HEK293 (cell line): ENCODE measurements at regions not wholly inside any gene's neighbourhood (a gene's known extent, or its start where the extent isn't known, plus 50 kb on each side); places are given as distances from the start of the nearest gene placed in this dataset.

ENCODE experiments used
- CTCF ChIP-seq: fragments of 450-650 bp; formaldehyde crosslinking; IDR thresholded peaks from 2 replicates; pipeline ENCODE4 v1.5.1; 2016; ENCODE audit warnings: missing biosample characterization, missing genetic modification characterization
- ZBTB10 ChIP-seq: fragments of 450-650 bp; formaldehyde crosslinking; IDR thresholded peaks from 2 replicates; pipeline ENCODE4 v1.5.1; 2016; ENCODE audit warnings: missing biosample characterization, missing genetic modification characterization
- ZFHX2 ChIP-seq: fragments of 450-650 bp; formaldehyde crosslinking; conservative IDR thresholded peaks from 2 replicates; pipeline ENCODE4 v1.5.1; 2016; ENCODE audit warnings: missing biosample characterization, missing genetic modification characterization
- ZNF112 ChIP-seq: fragments of 450-650 bp; formaldehyde crosslinking; IDR thresholded peaks from 2 replicates; pipeline ENCODE4 v1.5.0; 2017; ENCODE audit warnings: missing biosample characterization, missing genetic modification characterization
- ZNF23 ChIP-seq: fragments of 450-650 bp; formaldehyde crosslinking; IDR thresholded peaks from 2 replicates; pipeline ENCODE4 v1.5.1; 2016; ENCODE audit warnings: missing biosample characterization, missing genetic modification characterization, borderline replicate concordance
- ZNF274 ChIP-seq, 2 experiments: fragments of 200-500 bp in 1 of 2; fragments of 450-650 bp in 1 of 2; sonication (Bioruptor generic) in 1 of 2; formaldehyde crosslinking in 1 of 2; IDR thresholded peaks; 2 replicates each; pipeline versions ENCODE4 v1.5.1 to v1.6.1; 2014 to 2016; ENCODE audit warnings: borderline replicate concordance in 1 of 2, inconsistent platforms in 1 of 2, low read length in 1 of 2, missing biosample characterization in 1 of 2, missing genetic modification characterization in 1 of 2
- ZSCAN23 ChIP-seq: fragments of 450-650 bp; formaldehyde crosslinking; IDR thresholded peaks from 2 replicates; pipeline ENCODE4 v1.5.1; 2016; ENCODE audit warnings: missing biosample characterization, missing genetic modification characterization

GRCh38 chr15:70214276-70214675 is 116.6 kb upstream of the TLE3 start:
- TF ChIP-seq ZNF23 (no peak), ZSCAN23 (tag by site-specific recombination) (no peak), ZNF274 (IDR thresholded peaks at IDR 0.05; ENCODE audit: low read length) (no peak), ZNF274 (tag by site-specific recombination; IDR thresholded peaks at IDR 0.05; ENCODE audit: borderline replicate concordance) (no peak), ZFHX2 (tag by site-specific recombination) (no peak), CTCF (tag by site-specific recombination) (no peak), ZBTB10 (tag by site-specific recombination) (no peak), ZNF112 (tag by site-specific recombination) (no peak)
